HUES6 (cell line): ENCODE measurements at regions not wholly inside any gene's neighbourhood (a gene's known extent, or its start where the extent isn't known, plus 50 kb on each side); places are given as distances from the start of the nearest gene placed in this dataset.

ENCODE experiments used
- H3K27ac ChIP-seq: 2 replicates; pipeline ENCODE4 v1.7.0; 2013; ENCODE audit warnings: low read depth, mild to moderate bottlenecking, low read length, inconsistent platforms
- H3K27me3 ChIP-seq: 2 replicates; pipeline ENCODE4 v1.6.1; 2013; ENCODE audit warnings: low read length; ENCODE audit not compliant: control insufficient read depth, insufficient read depth
- H3K36me3 ChIP-seq: 2 replicates; pipeline ENCODE4 v1.6.1; 2013; ENCODE audit warnings: low read length; ENCODE audit not compliant: control insufficient read depth, insufficient read depth
- H3K4me1 ChIP-seq: 2 replicates; pipeline ENCODE4 v1.6.1; 2013; ENCODE audit warnings: low read length; ENCODE audit not compliant: control insufficient read depth, insufficient read depth
- H3K4me3 ChIP-seq: 2 replicates; pipeline ENCODE4 v1.5.1; 2013; ENCODE audit warnings: low read depth, low read length
- H3K9ac ChIP-seq: one replicate; pipeline ENCODE4 v1.6.1; 2013; ENCODE audit warnings: mild to moderate bottlenecking, low read length
- H3K9me3 ChIP-seq: 2 replicates; pipeline ENCODE4 v1.6.1; 2013; ENCODE audit warnings: low read depth, low read length; ENCODE audit not compliant: control insufficient read depth, insufficient read depth

DNA sequence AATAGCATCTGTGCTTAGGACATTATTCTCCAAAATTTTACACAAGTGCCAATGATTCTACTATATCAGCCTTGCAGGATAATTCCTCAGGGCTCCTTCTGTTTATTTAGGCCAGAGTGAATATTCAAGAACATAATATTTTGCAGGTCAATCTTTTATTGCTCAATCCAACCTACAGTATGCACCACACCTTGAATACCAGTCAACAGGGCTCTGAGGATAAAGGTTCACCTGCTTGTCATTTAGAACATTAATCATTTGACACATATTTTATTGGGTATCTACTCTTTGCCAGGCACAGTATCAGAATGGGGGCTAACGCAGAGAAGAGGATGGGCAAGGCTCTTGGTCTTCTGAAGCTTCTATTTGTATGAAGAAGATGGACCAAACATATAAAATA, 66.2 kb upstream of the SHISA3 start:
- Histone ChIP-seq H3K27me3 (no peaks in the 10 kb centered on the region), H3K9ac (no peak overlapping the region), H3K9me3 (no peaks in the 10 kb centered on the region)

DNA sequence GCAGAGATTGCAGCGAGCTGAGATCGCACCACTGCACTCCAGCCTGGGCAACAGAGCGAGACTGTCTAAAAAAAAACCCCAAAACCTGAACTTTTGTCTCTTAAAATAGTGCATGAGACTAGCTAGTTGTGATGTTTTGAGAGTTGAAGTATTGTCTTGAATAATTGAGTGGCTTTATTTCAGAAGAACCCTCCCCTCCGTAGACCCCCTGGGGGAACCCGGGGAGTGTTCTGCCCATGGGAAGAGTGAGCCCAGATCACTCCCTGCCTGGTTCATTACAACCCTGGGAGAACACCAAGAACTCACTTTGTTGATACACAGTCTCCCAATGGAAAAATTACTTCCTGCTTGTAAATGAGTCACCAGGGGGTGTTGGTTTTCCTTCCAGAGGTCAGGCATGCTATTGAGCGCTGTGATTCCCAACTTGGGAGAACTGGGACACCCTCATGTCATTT, 65.3 kb upstream of the SHISA3 start:
- Histone ChIP-seq H3K9me3 (no peaks in the 10 kb centered on the region), H3K9ac (no peak overlapping the region), H3K27ac (no peak overlapping the region), H3K27me3 (no peaks in the 10 kb centered on the region), H3K4me1 (peaks cover 7% of the 10 kb centered on the region), H3K36me3 (no peaks in the 10 kb centered on the region), H3K4me3 (no peak overlapping the region)

More for the DNA sequence above, 66.2 kb upstream of the SHISA3 start:
- Histone ChIP-seq H3K36me3 (no peaks in the 10 kb centered on the region), H3K4me3 (no peak overlapping the region), H3K27ac (no peak overlapping the region), H3K4me1 (peaks cover 7% of the 10 kb centered on the region)

DNA sequence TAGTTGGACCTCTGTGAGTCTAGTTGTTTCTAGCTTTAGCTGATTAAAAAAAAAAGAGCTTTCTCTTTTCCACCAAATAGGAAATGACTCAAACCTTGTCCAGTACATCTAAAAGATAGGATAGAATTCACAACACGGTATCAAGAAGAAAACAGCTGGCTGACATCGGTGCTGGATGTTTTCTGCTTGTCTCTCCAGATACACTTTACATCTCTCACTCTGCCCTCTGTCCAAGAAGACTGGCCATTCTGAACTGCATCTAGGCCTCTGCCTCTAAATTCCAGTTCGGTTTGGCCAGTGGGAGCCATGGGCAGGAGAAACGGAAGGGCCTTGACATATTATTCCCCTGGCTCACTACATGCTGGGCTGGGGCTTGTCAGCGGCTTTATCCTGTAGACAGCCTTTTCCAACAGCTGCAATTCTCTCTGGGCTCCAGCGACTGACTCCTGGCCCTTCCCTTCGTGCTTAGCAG, 57.3 kb upstream of the SHISA3 start:
- Histone ChIP-seq H3K27ac (no peak overlapping the region), H3K27me3 (no peaks in the 10 kb centered on the region), H3K9me3 (no peaks in the 10 kb centered on the region), H3K9ac (no peak overlapping the region), H3K4me1 (peaks cover 7% of the 10 kb centered on the region; the same call in 1 of the 2 replicates), H3K4me3 (no peak overlapping the region), H3K36me3 (no peaks in the 10 kb centered on the region)

DNA sequence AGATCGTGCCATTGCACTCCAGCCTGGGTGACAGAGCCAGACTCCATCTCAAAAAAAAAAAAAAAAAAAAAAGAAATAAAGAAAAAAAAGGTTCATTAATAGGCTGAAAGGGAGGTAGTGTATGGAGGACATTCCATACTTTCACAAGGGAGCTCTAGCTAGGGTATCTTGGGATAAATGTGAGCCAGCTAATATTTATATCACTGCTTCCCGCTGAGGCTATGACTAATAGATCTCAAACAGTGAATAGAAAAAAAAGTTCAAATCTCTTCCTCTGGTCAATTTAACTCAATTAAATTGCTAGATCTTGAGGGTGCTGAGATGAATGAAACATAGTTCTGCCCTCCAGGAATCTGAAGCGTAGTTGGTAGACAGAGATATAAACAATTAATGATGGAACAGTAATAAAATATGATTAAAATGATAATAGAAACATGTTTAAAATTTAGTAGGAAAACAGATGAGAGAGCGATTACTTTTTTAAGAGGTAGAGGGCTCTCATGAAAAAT, 55.7 kb upstream of the SHISA3 start:
- Histone ChIP-seq H3K9me3 (no peaks in the 10 kb centered on the region), H3K9ac (no peak overlapping the region), H3K27me3 (no peaks in the 10 kb centered on the region), H3K27ac (no peak overlapping the region), H3K4me3 (no peak overlapping the region), H3K4me1 (peaks cover 7% of the 10 kb centered on the region; the same call in 1 of the 2 replicates), H3K36me3 (no peaks in the 10 kb centered on the region)

DNA sequence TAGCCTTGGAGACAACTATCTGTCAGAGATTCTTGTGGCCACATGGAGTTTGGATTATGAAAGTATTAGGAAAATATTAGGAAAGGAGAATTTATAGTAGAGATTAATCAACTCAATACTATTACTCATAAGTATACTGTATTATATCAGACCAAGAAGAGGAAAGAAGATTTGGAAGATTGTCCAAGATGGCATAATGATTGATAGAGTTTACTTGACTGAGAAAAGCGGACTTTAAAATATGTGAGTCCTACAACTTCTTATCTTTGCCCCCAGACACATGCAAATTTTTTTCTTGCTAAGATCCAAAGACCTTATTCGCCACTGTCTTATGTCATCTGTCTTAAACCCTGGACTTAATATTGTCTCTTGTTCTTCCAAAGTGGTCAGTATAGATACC, 54.8 kb upstream of the SHISA3 start:
- no peaks in the 10 kb centered on the region for H3K27me3 ChIP-seq
- peaks cover 7% of the 10 kb centered on the region; the same call in 1 of the 2 replicates for H3K4me1 ChIP-seq

DNA sequence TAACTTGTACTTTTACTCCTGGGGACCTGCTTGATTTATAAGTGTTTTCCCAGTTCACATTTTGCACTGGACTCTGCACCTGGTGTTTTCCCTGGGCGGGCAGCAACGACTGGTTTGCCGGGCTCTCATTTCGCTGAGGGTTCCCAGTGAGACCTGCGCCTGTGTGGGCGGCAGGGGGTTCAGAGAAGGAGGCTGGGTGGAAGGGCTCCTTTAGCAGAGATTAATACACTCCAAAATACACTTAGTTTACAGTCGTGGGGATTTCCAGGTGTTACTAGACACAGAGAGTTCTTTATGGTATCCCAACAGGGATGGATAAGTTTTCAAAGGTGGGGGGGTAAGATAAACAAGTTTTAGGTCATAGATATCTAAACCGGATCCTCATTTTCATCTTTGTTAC, 53.0 kb upstream of the SHISA3 start:
- Histone ChIP-seq H3K27me3 (no peaks in the 10 kb centered on the region), H3K27ac (no peak overlapping the region), H3K36me3 (no peaks in the 10 kb centered on the region), H3K9me3 (no peaks in the 10 kb centered on the region), H3K4me1 (peaks cover 7% of the 10 kb centered on the region; the same call in 1 of the 2 replicates), H3K4me3 (no peak overlapping the region), H3K9ac (no peak overlapping the region)

More for the DNA sequence above, 54.8 kb upstream of the SHISA3 start:
- H3K4me3 ChIP-seq = no peak overlapping the region
- H3K9ac ChIP-seq = no peak overlapping the region
- H3K9me3 ChIP-seq = no peaks in the 10 kb centered on the region
- H3K36me3 ChIP-seq = no peaks in the 10 kb centered on the region
- H3K27ac ChIP-seq = no peak overlapping the region

DNA sequence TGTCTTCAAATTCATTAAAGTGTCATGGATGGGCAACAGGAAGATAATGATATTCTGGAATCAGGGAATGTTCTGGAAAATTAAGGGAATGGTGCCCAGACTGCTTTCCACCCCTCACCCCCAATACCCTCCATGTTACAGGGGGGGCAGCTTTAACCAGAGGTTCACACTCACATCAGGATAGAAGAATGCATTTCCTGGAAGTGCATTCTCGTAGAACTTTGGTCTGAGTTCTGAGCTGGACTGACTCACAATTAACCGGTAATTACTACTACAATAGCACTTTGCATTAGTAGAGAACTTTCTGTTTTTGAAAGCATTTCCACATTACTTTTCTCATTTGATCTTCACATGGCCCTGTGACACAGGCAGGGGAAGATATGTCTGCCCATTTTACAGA, 52.5 kb upstream of the SHISA3 start:
- Histone ChIP-seq H3K9me3 (no peaks in the 10 kb centered on the region), H3K4me3 (no peak overlapping the region), H3K27me3 (no peaks in the 10 kb centered on the region), H3K4me1 (peaks cover 6% of the 10 kb centered on the region; the same call in 1 of the 2 replicates), H3K9ac (no peak overlapping the region), H3K36me3 (no peaks in the 10 kb centered on the region), H3K27ac (no peak overlapping the region)

DNA sequence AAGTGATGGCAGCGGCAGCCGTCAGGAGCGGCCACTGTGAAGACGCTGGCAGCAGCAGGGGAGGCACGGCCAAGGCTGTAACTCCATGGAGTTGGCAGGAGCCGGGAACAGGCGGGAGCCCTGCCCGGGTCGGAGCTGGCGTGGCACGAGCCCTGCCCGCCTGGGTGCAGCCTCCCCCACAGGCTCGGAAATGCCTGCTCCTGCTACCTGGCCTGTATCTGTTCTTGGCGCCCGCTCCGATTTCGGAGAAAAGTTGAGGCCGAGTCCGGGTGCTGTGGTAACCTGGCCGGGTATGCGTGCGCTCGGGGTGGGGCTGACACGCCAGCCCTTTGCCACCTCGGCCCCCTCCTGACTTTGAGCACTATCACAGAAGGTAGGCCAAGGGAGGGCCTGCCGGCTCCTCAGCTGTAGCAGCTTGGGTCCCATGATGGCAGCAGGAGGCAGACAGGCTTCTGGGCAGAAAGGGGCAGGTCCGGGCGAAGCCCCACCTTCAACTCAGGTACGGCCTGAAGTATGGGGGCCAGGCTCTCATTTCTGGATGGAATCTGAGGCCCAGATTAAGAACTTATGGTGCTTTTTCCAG, 51.2 kb upstream of the SHISA3 start:
- Histone ChIP-seq H3K4me1 (no peaks in the 10 kb centered on the region), H3K27me3 (no peaks in the 10 kb centered on the region), H3K4me3 (no peak overlapping the region), H3K27ac (no peak overlapping the region), H3K36me3 (no peaks in the 10 kb centered on the region), H3K9ac (no peak overlapping the region), H3K9me3 (no peaks in the 10 kb centered on the region)

DNA sequence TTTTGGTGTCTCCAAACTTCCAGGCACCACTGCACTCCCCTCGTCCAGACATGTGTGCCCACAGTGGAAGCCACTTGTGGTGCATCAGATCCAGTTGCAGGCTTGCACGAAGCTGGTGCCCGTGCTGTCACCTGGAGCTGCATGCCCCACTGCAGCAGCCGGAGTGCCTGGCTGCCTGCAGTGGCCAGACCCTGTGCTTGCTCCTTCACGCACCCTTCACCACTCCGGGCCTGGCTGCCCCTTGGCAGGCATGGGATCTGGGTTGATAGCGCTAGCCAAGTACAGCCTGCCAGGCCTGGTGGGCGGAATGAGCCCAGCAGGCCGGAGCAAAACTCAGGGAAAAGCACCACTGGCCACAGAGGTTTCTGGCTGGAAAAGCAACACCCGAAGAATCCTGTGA, 50.2 kb upstream of the SHISA3 start:
- Histone ChIP-seq H3K27ac (no peak overlapping the region), H3K4me3 (no peak overlapping the region), H3K36me3 (no peaks in the 10 kb centered on the region), H3K4me1 (no peaks in the 10 kb centered on the region), H3K27me3 (no peaks in the 10 kb centered on the region), H3K9ac (no peak overlapping the region), H3K9me3 (no peaks in the 10 kb centered on the region)
